ENCODE measurements at regions not wholly inside any gene's neighbourhood (a gene's known extent, or its start where the extent isn't known, plus 50 kb on each side); places are given as distances from the start of the nearest gene placed in this dataset.
"Not testable (repeated sequence)": the region's sequence is repeated elsewhere in the genome, so short reads cannot be mapped to it uniquely, and the experiment has no call there.

- DNase-seq (ENCODE audit: low read depth in 1 of 2, low spot score in 1 of 2): not testable (repeated sequence)
Observed at GRCh38 chr16:16448423-16448822, 69.5 kb downstream of the NPIPA7 start.

GRCh38 chr16:16449712-16450237, 70.8 kb downstream of the NPIPA7 start:
- not testable (repeated sequence) for DNase-seq (ENCODE audit: low read depth in 1 of 2, low spot score in 1 of 2)

- DNase-seq (ENCODE audit: low read depth in 1 of 2, low spot score in 1 of 2): not testable (repeated sequence)
Observed at GRCh38 chr16:16451721-16452410, 72.9 kb downstream of the NPIPA7 start.

GRCh38 chr16:16458579-16458978, 79.6 kb downstream of the NPIPA7 start:
- DNase-seq (ENCODE audit: low read depth in 1 of 2, low spot score in 1 of 2): not testable (repeated sequence)

- DNase-seq (ENCODE audit: low read depth in 1 of 2, low spot score in 1 of 2): not testable (repeated sequence)
Observed at GRCh38 chr16:16463792-16464191, 84.9 kb downstream of the NPIPA7 start.

- DNase-seq (ENCODE audit: low read depth in 1 of 2, low spot score in 1 of 2): not testable (repeated sequence)
Observed at GRCh38 chr16:16488919-16489318, 110.0 kb downstream of the NPIPA7 start.

GRCh38 chr16:16489466-16489865, 110.5 kb downstream of the NPIPA7 start:
- not testable (repeated sequence) for DNase-seq (ENCODE audit: low read depth in 1 of 2, low spot score in 1 of 2)

- DNase-seq (ENCODE audit: low read depth in 1 of 2, low spot score in 1 of 2): not testable (repeated sequence)
Observed at GRCh38 chr16:16494114-16494513, 115.2 kb downstream of the NPIPA7 start.

GRCh38 chr16:16494998-16495397, 116.1 kb downstream of the NPIPA7 start:
- DNase-seq (ENCODE audit: low read depth in 1 of 2, low spot score in 1 of 2): not testable (repeated sequence)

GRCh38 chr16:16499875-16500274, 120.9 kb downstream of the NPIPA7 start:
- not testable (repeated sequence) for DNase-seq (ENCODE audit: low read depth in 1 of 2, low spot score in 1 of 2)

- not testable (repeated sequence) for DNase-seq (ENCODE audit: low read depth in 1 of 2, low spot score in 1 of 2)
Observed at GRCh38 chr16:16507041-16507440, 128.1 kb downstream of the NPIPA7 start.

- not testable (repeated sequence) for DNase-seq (ENCODE audit: low read depth in 1 of 2, low spot score in 1 of 2)
Observed at GRCh38 chr16:16508344-16508743, 129.4 kb downstream of the NPIPA7 start.

- DNase-seq (ENCODE audit: low read depth in 1 of 2, low spot score in 1 of 2): not testable (repeated sequence)
Observed at GRCh38 chr16:16519395-16519794, 140.5 kb downstream of the NPIPA7 start.

- not testable (repeated sequence) for DNase-seq (ENCODE audit: low read depth in 1 of 2, low spot score in 1 of 2)
Observed at GRCh38 chr16:16521239-16522002, 142.5 kb downstream of the NPIPA7 start.

GRCh38 chr16:16526998-16527397, 148.1 kb downstream of the NPIPA7 start:
- DNase-seq (ENCODE audit: low read depth in 1 of 2, low spot score in 1 of 2): not testable (repeated sequence)

GRCh38 chr16:16530744-16531143, 151.8 kb downstream of the NPIPA7 start:
- not testable (repeated sequence) for DNase-seq (ENCODE audit: low read depth in 1 of 2, low spot score in 1 of 2)

- not testable (repeated sequence) for DNase-seq (ENCODE audit: low read depth in 1 of 2, low spot score in 1 of 2)
Observed at GRCh38 chr16:16535565-16535964, 156.6 kb downstream of the NPIPA7 start.

- not testable (repeated sequence) for DNase-seq (ENCODE audit: low read depth in 1 of 2, low spot score in 1 of 2)
Observed at GRCh38 chr16:16536151-16536550, 157.2 kb downstream of the NPIPA7 start.

- not testable (repeated sequence) for DNase-seq (ENCODE audit: low read depth in 1 of 2, low spot score in 1 of 2)
Observed at GRCh38 chr16:16549710-16550109, 170.8 kb downstream of the NPIPA7 start.

GRCh38 chr16:16550824-16551223, 171.9 kb downstream of the NPIPA7 start:
- DNase-seq (ENCODE audit: low read depth in 1 of 2, low spot score in 1 of 2): not testable (repeated sequence)

- DNase-seq (ENCODE audit: low read depth in 1 of 2, low spot score in 1 of 2): not testable (repeated sequence)
Observed at GRCh38 chr16:16552819-16553340, 173.9 kb downstream of the NPIPA7 start.

Measured in activated T-helper 1 cell treated with anti-CD3 and anti-CD28 coated beads, Interleukin-2, amount 50 U/mL, for 16 hours (primary cell).